HepG2 (cell line): ENCODE measurements at regions not wholly inside any gene's neighbourhood (a gene's known extent, or its start where the extent isn't known, plus 50 kb on each side); places are given as distances from the start of the nearest gene placed in this dataset.

Experiments used
- BCL6 ChIP-seq: IDR thresholded peaks from 2 replicates; pipeline ENCODE4 v1.6.1; 2016; ENCODE audit warnings: missing genetic modification reagents, missing compliant biosample characterization
- CREM ChIP-seq, 2 experiments: sonication (generic) in 1 of 2; formaldehyde crosslinking in 1 of 2; IDR thresholded peaks; 2 replicates each; pipeline versions ENCODE4 v1.4.0 to v1.6.1; 2016 to 2020; ENCODE audit warnings: antibody characterized with exemption in 1 of 2, mild to moderate bottlenecking in 1 of 2, missing genetic modification reagents in 1 of 2
- CTCF ChIP-seq: sonication (generic); formaldehyde crosslinking; IDR thresholded peaks from 2 replicates; pipeline ENCODE4 v1.5.0; 2020; ENCODE audit warnings: mild to moderate bottlenecking, missing genetic modification reagents, moderate library complexity
- FOXA3 ChIP-seq: IDR thresholded peaks from 2 replicates; pipeline ENCODE4 v1.6.1; 2016; ENCODE audit warnings: missing genetic modification reagents, missing compliant biosample characterization
- HDAC2 ChIP-seq: sonication (generic); formaldehyde crosslinking; IDR thresholded peaks from 2 replicates; pipeline ENCODE4 v1.4.0; 2020; ENCODE audit warnings: missing genetic modification reagents
- HOXA7 ChIP-seq: sonication (generic); formaldehyde crosslinking; IDR thresholded peaks from 2 replicates; pipeline ENCODE4 v1.8.1; 2022; ENCODE audit warnings: mild to moderate bottlenecking, missing genetic modification reagents, moderate library complexity
- JUND ChIP-seq: sonication (generic); formaldehyde crosslinking; IDR thresholded peaks from 2 replicates; pipeline ENCODE4 v1.8.0; 2022; ENCODE audit warnings: mild to moderate bottlenecking, missing genetic modification reagents
- MAX ChIP-seq: IDR thresholded peaks from 2 replicates; pipeline ENCODE4 v1.6.1; 2012; ENCODE audit warnings: inconsistent platforms
- NFE2L2 ChIP-seq: fragments of 150-350 bp; IDR thresholded peaks from 2 replicates; pipeline ENCODE4 v1.6.1; 2014; ENCODE audit warnings: low read length
- PHB2 ChIP-seq: fragments of 450-650 bp; IDR thresholded peaks from 2 replicates; pipeline ENCODE4 v1.6.1; 2018; ENCODE audit not compliant: partially characterized antibody
- POLR2AphosphoS5 ChIP-seq: IDR thresholded peaks from 2 replicates; pipeline ENCODE4 v1.6.1; 2012; ENCODE audit warnings: low read depth, low read length
- ZNF629 ChIP-seq: sonication (generic); formaldehyde crosslinking; conservative IDR thresholded peaks from 2 replicates; pipeline ENCODE4 v1.5.0; 2020; ENCODE audit warnings: missing genetic modification reagents
- ZNF883 ChIP-seq: sonication (generic); formaldehyde crosslinking; IDR thresholded peaks from 2 replicates; pipeline ENCODE4 v1.5.1; 2020; ENCODE audit warnings: mild to moderate bottlenecking, missing genetic modification reagents; ENCODE audit errors: not compliant biosample characterization
- TF ChIP-seq, protein P1 (sequence below): sonication (generic); formaldehyde crosslinking; IDR thresholded peaks from 2 replicates; pipeline ENCODE4 v1.4.0; 2020; ENCODE audit warnings: missing genetic modification reagents

DNA sequence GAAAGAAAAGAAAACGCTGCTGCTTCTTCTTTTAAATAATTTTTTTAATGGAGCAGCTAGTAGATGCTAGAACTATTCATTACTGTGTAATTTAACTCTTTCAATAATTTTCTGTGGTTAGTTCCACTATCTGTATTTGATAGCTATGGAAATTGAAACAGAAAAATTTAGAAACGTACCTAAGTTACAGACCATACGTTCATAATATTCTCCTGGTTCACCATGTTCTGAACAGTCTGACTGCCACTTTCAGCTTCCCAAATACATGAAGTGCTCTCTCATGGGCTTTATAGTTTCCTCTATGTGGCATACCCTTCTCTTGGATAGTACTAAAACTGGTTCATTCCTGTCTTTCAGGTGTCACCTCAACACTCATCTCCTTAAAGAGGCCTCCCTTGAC is 508.0 kb downstream of the MDFIC start:
- TF ChIP-seq HDAC2 (CRISPR knock-in tag) (no peak), PHB2 (no peak), CTCF (CRISPR knock-in tag) (no peak), BCL6 (CRISPR knock-in tag) (no peak), MAX (no peak), JUND (no peak), FOXA3 (CRISPR knock-in tag) (no peak), POLR2AphosphoS5 (no peak), HOXA7 (no peak), ZNF883 (no peak), CREM (IDR thresholded peaks at IDR 0.05) (no peak), CREM (CRISPR knock-in tag; IDR thresholded peaks at IDR 0.05) (no peak), ZNF629 (CRISPR knock-in tag) (no peak), NFE2L2 (no peak)
- TF ChIP-seq, protein P1, sequence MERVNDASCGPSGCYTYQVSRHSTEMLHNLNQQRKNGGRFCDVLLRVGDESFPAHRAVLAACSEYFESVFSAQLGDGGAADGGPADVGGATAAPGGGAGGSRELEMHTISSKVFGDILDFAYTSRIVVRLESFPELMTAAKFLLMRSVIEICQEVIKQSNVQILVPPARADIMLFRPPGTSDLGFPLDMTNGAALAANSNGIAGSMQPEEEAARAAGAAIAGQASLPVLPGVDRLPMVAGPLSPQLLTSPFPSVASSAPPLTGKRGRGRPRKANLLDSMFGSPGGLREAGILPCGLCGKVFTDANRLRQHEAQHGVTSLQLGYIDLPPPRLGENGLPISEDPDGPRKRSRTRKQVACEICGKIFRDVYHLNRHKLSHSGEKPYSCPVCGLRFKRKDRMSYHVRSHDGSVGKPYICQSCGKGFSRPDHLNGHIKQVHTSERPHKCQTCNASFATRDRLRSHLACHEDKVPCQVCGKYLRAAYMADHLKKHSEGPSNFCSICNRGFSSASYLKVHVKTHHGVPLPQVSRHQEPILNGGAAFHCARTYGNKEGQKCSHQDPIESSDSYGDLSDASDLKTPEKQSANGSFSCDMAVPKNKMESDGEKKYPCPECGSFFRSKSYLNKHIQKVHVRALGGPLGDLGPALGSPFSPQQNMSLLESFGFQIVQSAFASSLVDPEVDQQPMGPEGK (CRISPR knock-in tag), result no peak
